Right lobe of liver (tissue), 6 donors: ENCODE measurements at regions not wholly inside any gene's neighbourhood (a gene's known extent, or its start where the extent isn't known, plus 50 kb on each side); places are given as distances from the start of the nearest gene placed in this dataset.

Experiments
- ATAC-seq, 4 donors: fragments of 200-7000 bp; cut with Tn5 transposase; one replicate each; pipeline ENCODE4 v1.9.1; 2020; ENCODE audit warnings: mild to moderate bottlenecking in 4 of 4, moderate library complexity in 4 of 4
- DNase-seq, 3 donors: peaks; one replicate each; pipeline ENCODE4 v3.0.0-alpha.2; 2020
- H3K27ac ChIP-seq, 3 donors: fragments of 200-600 bp; one replicate each; pipeline ENCODE4 v1.8.0; 2022
- H3K27me3 ChIP-seq, 2 donors: fragments of 200-600 bp; one replicate each; pipeline ENCODE4 v1.8.0; 2022
- H3K36me3 ChIP-seq, 4 donors: fragments of 200-600 bp; sonication (generic) in 1 of 4; one replicate each; pipeline versions ENCODE4 v1.5.1 to v1.8.0; 2017 to 2022; ENCODE audit warnings: control low read depth in 1 of 4
- H3K4me1 ChIP-seq, 4 donors: fragments of 200-600 bp; sonication (generic) in 1 of 4; one replicate each; pipeline versions ENCODE4 v1.5.1 to v1.8.0; 2017 to 2022; ENCODE audit warnings: control low read depth in 1 of 4
- H3K4me3 ChIP-seq, 3 donors: fragments of 200-600 bp; one replicate each; pipeline ENCODE4 v1.8.0; 2022
- H3K9me3 ChIP-seq, 4 donors: fragments of 200-600 bp; sonication (generic) in 1 of 4; one replicate each; pipeline versions ENCODE4 v1.5.1 to v1.8.0; 2017 to 2022; ENCODE audit warnings: control low read depth in 1 of 4
- POLR2A ChIP-seq: fragments of 450-650 bp; IDR thresholded peaks from one replicate; pipeline ENCODE4 v1.6.1; 2017; ENCODE audit warnings: antibody characterized with exemption, mild to moderate bottlenecking
- WGBS: methylation state at CpG from one replicate; pipeline ENCODE4 v1.1.6; 2018; ENCODE audit warnings: low coverage, low lambda C conversion rate; ENCODE audit not compliant: insufficient coverage; ENCODE audit errors: missing lambda C conversion rate; 5-methylcytosine and 5-hydroxymethylcytosine counted together
- intact Hi-C, 2 donors: fragments of 100-400 bp; cut with DNase I; formaldehyde crosslinking; loops; one replicate each; pipeline versions ENCODE4 v1.11.2 to v1.14.1; 2022
- TF ChIP-seq, protein P1 (sequence below), 4 donors: fragments of 200-600 bp in 3 of 4; fragments of 450-650 bp in 1 of 4; IDR thresholded peaks; one replicate each; pipeline versions ENCODE4 v1.5.1 to v1.8.0; 2016 to 2022; ENCODE audit warnings: antibody characterized with exemption in 4 of 4, mild to moderate bottlenecking in 2 of 4
- donor health status: DM: no; HTN: yes; CAD: no.
- donor health status: DM: no; HTN: no; CAD: no.
- donor health status: DM: no; HTN: no; CAD: no.
- donor health status: DM: no; HTN: yes; CAD: no.
- donor health status: DM: no; HTN: yes; CAD: no.

- Histone ChIP-seq H3K4me1 (no peaks in the 10 kb centered on the region), H3K4me3 (no peak overlapping the region), H3K9me3 (no peaks in the 10 kb centered on the region), H3K27ac (no peak overlapping the region), H3K36me3 (no peaks in the 10 kb centered on the region), H3K27me3 (no peaks in the 10 kb centered on the region)
- no peak for ATAC-seq
- no peak for DNase-seq
- TF ChIP-seq, protein P1, sequence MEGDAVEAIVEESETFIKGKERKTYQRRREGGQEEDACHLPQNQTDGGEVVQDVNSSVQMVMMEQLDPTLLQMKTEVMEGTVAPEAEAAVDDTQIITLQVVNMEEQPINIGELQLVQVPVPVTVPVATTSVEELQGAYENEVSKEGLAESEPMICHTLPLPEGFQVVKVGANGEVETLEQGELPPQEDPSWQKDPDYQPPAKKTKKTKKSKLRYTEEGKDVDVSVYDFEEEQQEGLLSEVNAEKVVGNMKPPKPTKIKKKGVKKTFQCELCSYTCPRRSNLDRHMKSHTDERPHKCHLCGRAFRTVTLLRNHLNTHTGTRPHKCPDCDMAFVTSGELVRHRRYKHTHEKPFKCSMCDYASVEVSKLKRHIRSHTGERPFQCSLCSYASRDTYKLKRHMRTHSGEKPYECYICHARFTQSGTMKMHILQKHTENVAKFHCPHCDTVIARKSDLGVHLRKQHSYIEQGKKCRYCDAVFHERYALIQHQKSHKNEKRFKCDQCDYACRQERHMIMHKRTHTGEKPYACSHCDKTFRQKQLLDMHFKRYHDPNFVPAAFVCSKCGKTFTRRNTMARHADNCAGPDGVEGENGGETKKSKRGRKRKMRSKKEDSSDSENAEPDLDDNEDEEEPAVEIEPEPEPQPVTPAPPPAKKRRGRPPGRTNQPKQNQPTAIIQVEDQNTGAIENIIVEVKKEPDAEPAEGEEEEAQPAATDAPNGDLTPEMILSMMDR (IDR thresholded peaks at IDR 0.05) = no peak
- no peak for TF ChIP-seq POLR2A
- intact Hi-C loops = no loop called here
These were observed 92.4 kb upstream of the CDH10 start for GRCh38 chr5:24737163-24737562.

- no peaks in the 10 kb centered on the region for H3K36me3 ChIP-seq
- no peaks in the 10 kb centered on the region for H3K4me1 ChIP-seq
- intact Hi-C loops = no loop called here
- DNase-seq (no peak), ATAC-seq (no peak)
- no peaks in the 10 kb centered on the region for H3K9me3 ChIP-seq
- H3K27me3 ChIP-seq = no peaks in the 10 kb centered on the region
- TF ChIP-seq, protein P1 (IDR thresholded peaks at IDR 0.05) = no peak
- no peak for TF ChIP-seq POLR2A
- H3K27ac ChIP-seq = no peak overlapping the region
- 59% methylated on average over 5 of the region's 7 CpGs for WGBS
- no peak overlapping the region for H3K4me3 ChIP-seq
These were observed 90.5 kb upstream of the CDH10 start for GRCh38 chr5:24735284-24735683.

DNA sequence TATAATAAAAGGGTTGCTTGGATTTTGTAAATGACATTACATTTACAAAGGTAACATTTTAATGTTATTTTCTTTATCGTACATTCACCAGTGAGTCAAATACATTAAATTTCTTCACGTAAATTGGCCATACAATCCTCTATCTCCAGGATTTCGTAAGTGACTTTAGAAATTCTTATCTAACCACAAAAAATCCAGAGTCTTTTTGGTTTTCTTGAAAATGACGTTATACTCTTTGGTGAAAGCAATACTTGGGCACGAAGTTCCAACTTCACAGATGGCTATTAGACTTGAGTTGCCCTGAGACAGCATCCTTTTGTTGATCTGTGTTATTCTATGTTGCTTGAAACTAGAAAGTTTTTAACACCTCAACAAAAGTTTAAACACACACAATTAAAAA lies 87.4 kb upstream of the CDH10 start:
- intact Hi-C loops = no loop called here

DNA sequence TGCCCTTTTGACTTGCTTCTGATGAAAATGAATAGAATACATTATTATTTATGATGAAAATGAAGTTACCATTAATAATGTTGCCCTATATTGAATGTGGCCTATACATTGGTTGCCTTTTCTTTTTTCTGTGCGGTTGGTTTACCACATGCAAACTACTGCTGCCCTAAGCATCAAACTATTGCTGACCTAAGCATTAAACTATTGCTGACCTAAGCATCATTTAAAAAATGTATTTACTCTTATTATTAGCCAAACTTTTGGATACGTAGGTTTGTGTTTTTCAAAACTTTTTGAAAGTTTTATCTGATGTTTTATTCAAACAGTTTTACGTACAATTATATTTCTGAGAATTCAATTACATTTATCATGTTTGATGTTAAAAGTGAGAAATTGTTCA lies 76.0 kb upstream of the CDH10 start:
- TF ChIP-seq POLR2A = no peak
- TF ChIP-seq, protein P1 (IDR thresholded peaks at IDR 0.05) = no peak
- 77% methylated on average over 3 of the region's 3 CpGs for WGBS

More for the DNA sequence above, 87.4 kb upstream of the CDH10 start:
- WGBS = 33% methylated on average over 5 of the region's 5 CpGs
- ATAC-seq (no peak), DNase-seq (no peak)
- no peaks in the 10 kb centered on the region for H3K36me3 ChIP-seq
- H3K4me3 ChIP-seq = no peak overlapping the region
- TF ChIP-seq, protein P1 (IDR thresholded peaks at IDR 0.05) = no peak
- no peak for TF ChIP-seq POLR2A
- H3K27ac ChIP-seq = no peak overlapping the region
- H3K9me3 ChIP-seq = no peaks in the 10 kb centered on the region
- no peaks in the 10 kb centered on the region for H3K27me3 ChIP-seq
- no peaks in the 10 kb centered on the region for H3K4me1 ChIP-seq

GRCh38 chr5:24714746-24715145 lies 70.0 kb upstream of the CDH10 start:
- H3K4me3 ChIP-seq = no peak overlapping the region
- no peaks in the 10 kb centered on the region for H3K36me3 ChIP-seq
- no peak for TF ChIP-seq POLR2A
- TF ChIP-seq, protein P1 (IDR thresholded peaks at IDR 0.05) = no peak
- no peak overlapping the region for H3K27ac ChIP-seq
- DNase-seq = no peak
- no peaks in the 10 kb centered on the region for H3K27me3 ChIP-seq
- no peaks in the 10 kb centered on the region for H3K9me3 ChIP-seq
- no peak for ATAC-seq
- WGBS = 26% methylated on average over 4 of the region's 4 CpGs
- H3K4me1 ChIP-seq = no peaks in the 10 kb centered on the region
- intact Hi-C loops = no loop called here

More for the DNA sequence above, 76.0 kb upstream of the CDH10 start:
- Histone ChIP-seq H3K27ac (no peak overlapping the region), H3K9me3 (no peaks in the 10 kb centered on the region), H3K36me3 (no peaks in the 10 kb centered on the region), H3K27me3 (no peaks in the 10 kb centered on the region), H3K4me3 (no peak overlapping the region), H3K4me1 (no peaks in the 10 kb centered on the region)
- DNase-seq = no peak
- ATAC-seq = no peak
- intact Hi-C loops = no loop called here
